ENCODE measurements at regions not wholly inside any gene's neighbourhood (a gene's known extent, or its start where the extent isn't known, plus 50 kb on each side); places are given as distances from the start of the nearest gene placed in this dataset.

DNA sequence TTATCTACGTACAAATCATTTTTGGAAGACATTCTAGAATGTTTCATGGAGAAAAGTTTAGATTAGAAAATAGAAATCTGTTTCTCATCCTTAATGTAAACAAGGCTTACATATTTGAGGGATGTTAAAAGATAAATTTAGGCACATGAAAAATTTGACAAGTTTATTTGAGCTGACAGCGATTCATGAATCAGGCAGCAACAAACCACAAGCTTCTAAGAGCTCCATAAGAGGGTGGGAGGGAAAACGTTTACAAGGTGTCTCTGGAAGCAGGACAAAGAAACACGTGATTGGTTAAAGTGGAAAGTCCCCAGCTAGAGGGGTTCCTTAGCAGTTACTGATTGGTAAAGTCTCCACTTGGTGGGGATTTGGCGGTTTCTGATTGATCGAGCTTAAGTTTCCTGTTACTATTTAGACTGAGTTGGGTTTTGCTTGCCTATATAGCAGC lies 228.9 kb upstream of the PITRM1 start:
- H3K9me3 ChIP-seq (ENCODE audit: control insufficient read depth in 1 of 2, low read length in 2 of 2) = no peaks in the 10 kb centered on the region
- peaks cover 0 to 2% of the 10 kb centered on the region in 2 donors for H3K27me3 ChIP-seq (ENCODE audit: control insufficient read depth in 1 of 2, insufficient read depth in 2 of 2, low read length in 2 of 2)
- H3K4me1 ChIP-seq (ENCODE audit: control insufficient read depth in 1 of 2, insufficient read depth in 2 of 2, low read length in 2 of 2) = no peaks in the 10 kb centered on the region
- no peak overlapping the region for H3K27ac ChIP-seq (ENCODE audit: low read depth, low read length)
- H3K4me3 ChIP-seq (ENCODE audit: low read depth in 1 of 2, low read length in 2 of 2) = no peak overlapping the region
- no peaks in the 10 kb centered on the region for H3K36me3 ChIP-seq (ENCODE audit: control insufficient read depth in 1 of 2, insufficient read depth in 2 of 2, low read length in 2 of 2)
- no peak overlapping the region for H3K9ac ChIP-seq (ENCODE audit: low read depth in 1 of 2, low read length in 2 of 2)

DNA sequence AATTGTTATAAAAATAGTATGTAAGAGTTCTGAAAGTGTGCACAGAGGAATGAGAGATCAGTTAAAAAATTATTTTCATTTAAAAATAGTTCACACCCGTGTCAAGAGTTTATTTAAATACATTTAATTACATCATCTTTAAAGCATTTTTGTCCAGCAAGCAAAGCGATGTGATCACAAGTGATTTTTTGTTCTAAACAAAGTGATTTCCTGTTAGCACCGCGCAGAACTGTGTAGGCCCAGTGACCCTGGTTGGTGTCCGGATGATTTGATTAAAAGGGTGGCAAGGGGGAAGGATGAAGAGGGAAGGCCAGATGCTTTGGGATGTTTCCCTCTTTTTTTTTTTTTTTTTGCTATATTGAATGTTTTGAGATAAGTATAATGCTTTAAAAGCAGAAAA lies 227.8 kb upstream of the PITRM1 start:
- Histone ChIP-seq H3K9me3 (ENCODE audit: control insufficient read depth in 1 of 2, low read length in 2 of 2) (no peaks in the 10 kb centered on the region), H3K4me1 (ENCODE audit: control insufficient read depth in 1 of 2, insufficient read depth in 2 of 2, low read length in 2 of 2) (no peaks in the 10 kb centered on the region), H3K4me3 (ENCODE audit: low read depth in 1 of 2, low read length in 2 of 2) (no peak overlapping the region), H3K27ac (ENCODE audit: low read depth, low read length) (no peak overlapping the region), H3K36me3 (ENCODE audit: control insufficient read depth in 1 of 2, insufficient read depth in 2 of 2, low read length in 2 of 2) (no peaks in the 10 kb centered on the region), H3K27me3 (ENCODE audit: control insufficient read depth in 1 of 2, insufficient read depth in 2 of 2, low read length in 2 of 2) (peaks cover 0 to 3% of the 10 kb centered on the region in 2 donors), H3K9ac (ENCODE audit: low read depth in 1 of 2, low read length in 2 of 2) (no peak overlapping the region)

DNA sequence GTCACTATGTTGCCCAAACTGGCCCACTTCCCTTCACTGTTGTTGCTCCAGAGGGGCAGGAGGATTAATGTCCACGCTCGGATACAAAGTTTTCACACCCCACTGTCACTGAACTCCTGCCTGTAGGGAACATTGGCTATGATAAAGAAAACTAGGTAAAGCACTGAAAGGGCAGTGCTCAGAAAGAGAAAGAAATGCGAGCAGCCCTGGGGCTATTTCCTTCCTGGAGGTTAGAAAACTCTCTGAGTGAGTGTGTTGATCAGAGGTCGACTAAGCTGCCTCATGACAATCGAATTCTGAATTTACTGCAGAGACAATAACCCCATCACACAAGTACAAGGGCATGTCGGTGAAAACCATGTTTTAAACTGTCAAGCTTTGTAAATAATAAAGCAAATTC lies 227.2 kb upstream of the PITRM1 start:
- H3K36me3 ChIP-seq (ENCODE audit: control insufficient read depth in 1 of 2, insufficient read depth in 2 of 2, low read length in 2 of 2) = no peaks in the 10 kb centered on the region
- no peaks in the 10 kb centered on the region for H3K9me3 ChIP-seq (ENCODE audit: control insufficient read depth in 1 of 2, low read length in 2 of 2)
- H3K9ac ChIP-seq (ENCODE audit: low read depth in 1 of 2, low read length in 2 of 2) = no peak overlapping the region
- no peak overlapping the region for H3K27ac ChIP-seq (ENCODE audit: low read depth, low read length)
- H3K27me3 ChIP-seq (ENCODE audit: control insufficient read depth in 1 of 2, insufficient read depth in 2 of 2, low read length in 2 of 2) = peaks cover 0 to 3% of the 10 kb centered on the region in 2 donors
- no peaks in the 10 kb centered on the region for H3K4me1 ChIP-seq (ENCODE audit: control insufficient read depth in 1 of 2, insufficient read depth in 2 of 2, low read length in 2 of 2)
- no peak overlapping the region for H3K4me3 ChIP-seq (ENCODE audit: low read depth in 1 of 2, low read length in 2 of 2)

DNA sequence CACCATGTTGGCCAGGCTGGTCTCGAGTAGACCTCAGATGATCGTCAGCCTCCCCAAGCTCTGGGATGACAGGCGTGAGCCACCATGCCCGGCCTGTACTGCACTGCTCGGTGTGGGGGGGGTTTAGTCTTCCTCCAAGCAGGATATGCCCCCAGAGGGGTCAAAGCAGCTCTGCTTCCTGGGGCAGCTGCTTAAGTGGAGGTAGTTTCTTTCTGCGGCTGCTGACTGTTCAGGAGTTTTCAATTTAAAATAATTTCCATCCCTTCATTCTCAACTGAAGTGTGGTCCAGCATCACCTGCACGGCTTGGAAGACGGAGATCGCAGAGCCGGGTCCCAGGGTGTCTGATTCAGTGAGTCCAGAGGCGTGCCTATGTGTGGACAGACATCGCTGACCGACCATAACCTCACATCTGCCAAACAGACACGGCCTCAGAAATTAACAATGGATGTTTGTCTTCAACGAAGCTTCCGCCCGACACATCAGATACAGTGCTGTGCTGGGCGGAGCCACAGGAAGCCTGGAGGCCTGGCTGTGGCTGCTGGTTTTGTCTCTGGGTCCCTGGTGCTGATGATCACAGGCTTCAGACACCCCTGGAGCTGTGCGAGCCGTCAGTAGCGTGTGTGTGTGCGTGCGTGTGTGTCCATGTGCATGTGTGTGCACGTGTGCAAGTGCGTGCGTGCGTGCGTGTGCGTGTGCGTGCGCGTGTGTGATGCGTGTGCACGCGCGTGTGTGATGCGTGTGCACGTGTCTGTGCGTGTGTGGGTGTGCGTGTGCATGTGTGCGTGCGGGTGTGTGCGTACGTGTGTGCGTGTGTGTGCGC lies 226.5 kb upstream of the PITRM1 start:
- Histone ChIP-seq H3K4me1 (ENCODE audit: control insufficient read depth in 1 of 2, insufficient read depth in 2 of 2, low read length in 2 of 2) (no peaks in the 10 kb centered on the region), H3K9me3 (ENCODE audit: control insufficient read depth in 1 of 2, low read length in 2 of 2) (no peaks in the 10 kb centered on the region), H3K27me3 (ENCODE audit: control insufficient read depth in 1 of 2, insufficient read depth in 2 of 2, low read length in 2 of 2) (peaks cover 0 to 3% of the 10 kb centered on the region in 2 donors), H3K36me3 (ENCODE audit: control insufficient read depth in 1 of 2, insufficient read depth in 2 of 2, low read length in 2 of 2) (no peaks in the 10 kb centered on the region), H3K9ac (ENCODE audit: low read depth in 1 of 2, low read length in 2 of 2) (no peak overlapping the region), H3K27ac (ENCODE audit: low read depth, low read length) (no peak overlapping the region), H3K4me3 (ENCODE audit: low read depth in 1 of 2, low read length in 2 of 2) (no peak overlapping the region)

DNA sequence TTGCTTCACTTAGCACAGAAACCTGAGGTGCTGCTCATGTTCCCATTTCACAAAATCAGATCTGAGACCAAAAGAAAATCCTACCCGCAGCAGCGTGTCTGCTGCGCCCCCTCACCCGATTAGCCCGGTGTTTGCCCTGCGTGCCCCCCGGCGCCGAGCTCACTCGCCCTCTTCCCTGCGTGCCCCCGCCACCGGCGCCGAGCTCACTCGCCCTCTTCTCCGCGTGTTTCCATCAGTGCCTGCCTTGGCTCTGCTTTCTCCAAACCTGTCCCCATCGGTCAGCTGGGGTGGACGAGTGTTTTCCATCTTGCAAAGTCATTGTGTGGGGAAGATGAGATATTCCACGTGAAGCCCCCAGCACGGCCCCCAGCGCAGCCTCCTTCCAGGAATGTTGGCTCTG lies 225.3 kb upstream of the PITRM1 start:
- H3K4me3 ChIP-seq (ENCODE audit: low read depth in 1 of 2, low read length in 2 of 2) = no peak overlapping the region
- no peaks in the 10 kb centered on the region for H3K36me3 ChIP-seq (ENCODE audit: control insufficient read depth in 1 of 2, insufficient read depth in 2 of 2, low read length in 2 of 2)
- H3K27ac ChIP-seq (ENCODE audit: low read depth, low read length) = no peak overlapping the region
- H3K9me3 ChIP-seq (ENCODE audit: control insufficient read depth in 1 of 2, low read length in 2 of 2) = no peaks in the 10 kb centered on the region
- H3K9ac ChIP-seq (ENCODE audit: low read depth in 1 of 2, low read length in 2 of 2) = no peak overlapping the region
- peaks cover 0 to 3% of the 10 kb centered on the region in 2 donors for H3K27me3 ChIP-seq (ENCODE audit: control insufficient read depth in 1 of 2, insufficient read depth in 2 of 2, low read length in 2 of 2)
- H3K4me1 ChIP-seq (ENCODE audit: control insufficient read depth in 1 of 2, insufficient read depth in 2 of 2, low read length in 2 of 2) = no peaks in the 10 kb centered on the region

DNA sequence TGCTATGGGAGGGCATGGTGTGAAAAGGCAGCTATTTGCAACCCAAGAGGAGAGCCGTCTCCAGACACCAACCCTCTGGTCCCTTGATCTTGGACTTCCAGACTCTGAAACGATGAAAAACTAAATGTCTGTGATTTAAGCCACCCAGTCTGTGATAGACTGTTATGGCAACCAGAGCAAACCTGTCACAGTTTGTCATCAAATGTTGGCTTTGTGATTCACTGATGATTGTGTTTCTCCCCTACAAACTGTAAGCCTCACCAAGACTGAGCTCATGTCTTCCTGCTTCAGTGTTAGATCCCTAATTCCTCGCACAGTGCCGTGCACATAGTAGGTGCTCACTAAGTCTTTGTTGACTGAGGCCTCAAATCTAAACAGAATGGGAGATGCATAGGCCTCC lies 224.6 kb upstream of the PITRM1 start:
- no peaks in the 10 kb centered on the region for H3K36me3 ChIP-seq (ENCODE audit: control insufficient read depth in 1 of 2, insufficient read depth in 2 of 2, low read length in 2 of 2)
- no peaks in the 10 kb centered on the region for H3K9me3 ChIP-seq (ENCODE audit: control insufficient read depth in 1 of 2, low read length in 2 of 2)
- H3K4me1 ChIP-seq (ENCODE audit: control insufficient read depth in 1 of 2, insufficient read depth in 2 of 2, low read length in 2 of 2) = no peaks in the 10 kb centered on the region
- H3K27me3 ChIP-seq (ENCODE audit: control insufficient read depth in 1 of 2, insufficient read depth in 2 of 2, low read length in 2 of 2) = peaks cover 0 to 3% of the 10 kb centered on the region in 2 donors
- H3K4me3 ChIP-seq (ENCODE audit: low read depth in 1 of 2, low read length in 2 of 2) = no peak overlapping the region
- no peak overlapping the region for H3K9ac ChIP-seq (ENCODE audit: low read depth in 1 of 2, low read length in 2 of 2)
- H3K27ac ChIP-seq (ENCODE audit: low read depth, low read length) = no peak overlapping the region

DNA sequence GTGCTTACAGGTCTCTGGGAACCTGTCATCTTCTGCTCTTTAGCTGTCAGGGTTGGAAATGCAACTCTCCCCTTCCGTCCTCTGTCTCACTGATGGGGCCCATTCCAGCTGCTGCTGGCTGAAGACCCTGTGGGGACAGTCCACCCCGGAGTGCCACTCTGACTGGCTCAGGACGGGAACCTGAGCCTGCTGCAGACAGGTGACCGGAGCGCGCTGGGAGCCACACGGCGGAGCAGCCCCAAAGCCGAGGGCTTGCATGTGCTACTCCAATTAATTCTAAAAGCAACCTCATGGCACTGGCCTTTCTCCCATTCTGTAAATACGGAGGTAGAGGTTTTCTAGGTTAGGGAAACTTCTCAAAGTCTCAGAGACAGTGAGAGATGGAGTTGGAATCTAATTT lies 223.5 kb upstream of the PITRM1 start:
- Histone ChIP-seq H3K4me3 (ENCODE audit: low read depth in 1 of 2, low read length in 2 of 2) (no peak overlapping the region), H3K36me3 (ENCODE audit: control insufficient read depth in 1 of 2, insufficient read depth in 2 of 2, low read length in 2 of 2) (no peaks in the 10 kb centered on the region), H3K27me3 (ENCODE audit: control insufficient read depth in 1 of 2, insufficient read depth in 2 of 2, low read length in 2 of 2) (peaks cover 0 to 3% of the 10 kb centered on the region in 2 donors), H3K9me3 (ENCODE audit: control insufficient read depth in 1 of 2, low read length in 2 of 2) (no peaks in the 10 kb centered on the region), H3K27ac (ENCODE audit: low read depth, low read length) (no peak overlapping the region), H3K4me1 (ENCODE audit: control insufficient read depth in 1 of 2, insufficient read depth in 2 of 2, low read length in 2 of 2) (no peaks in the 10 kb centered on the region), H3K9ac (ENCODE audit: low read depth in 1 of 2, low read length in 2 of 2) (no peak overlapping the region)

DNA sequence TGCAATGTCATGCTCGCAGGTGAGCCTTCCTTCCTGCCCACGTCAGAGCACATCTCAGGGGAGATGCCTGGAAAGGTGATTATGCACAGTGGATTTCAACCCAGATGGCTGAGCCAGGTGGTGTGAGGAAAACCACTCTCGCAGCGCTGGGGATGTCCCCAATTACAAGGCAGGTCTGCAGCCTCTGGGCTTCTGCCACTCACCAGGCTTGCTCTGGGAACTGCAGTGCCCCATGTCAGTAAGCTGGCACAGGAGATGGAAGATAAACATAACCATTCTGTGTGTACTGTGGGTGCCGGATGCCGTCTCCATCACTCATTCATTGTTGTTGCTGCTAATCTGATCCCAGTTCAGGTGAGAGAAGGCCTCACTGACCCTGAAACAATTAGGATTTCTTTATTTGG lies 222.9 kb upstream of the PITRM1 start:
- Histone ChIP-seq H3K27me3 (ENCODE audit: control insufficient read depth in 1 of 2, insufficient read depth in 2 of 2, low read length in 2 of 2) (peaks cover 0 to 3% of the 10 kb centered on the region in 2 donors), H3K4me1 (ENCODE audit: control insufficient read depth in 1 of 2, insufficient read depth in 2 of 2, low read length in 2 of 2) (no peaks in the 10 kb centered on the region), H3K36me3 (ENCODE audit: control insufficient read depth in 1 of 2, insufficient read depth in 2 of 2, low read length in 2 of 2) (no peaks in the 10 kb centered on the region), H3K9ac (ENCODE audit: low read depth in 1 of 2, low read length in 2 of 2) (no peak overlapping the region), H3K4me3 (ENCODE audit: low read depth in 1 of 2, low read length in 2 of 2) (no peak overlapping the region), H3K27ac (ENCODE audit: low read depth, low read length) (no peak overlapping the region), H3K9me3 (ENCODE audit: control insufficient read depth in 1 of 2, low read length in 2 of 2) (no peaks in the 10 kb centered on the region)

DNA sequence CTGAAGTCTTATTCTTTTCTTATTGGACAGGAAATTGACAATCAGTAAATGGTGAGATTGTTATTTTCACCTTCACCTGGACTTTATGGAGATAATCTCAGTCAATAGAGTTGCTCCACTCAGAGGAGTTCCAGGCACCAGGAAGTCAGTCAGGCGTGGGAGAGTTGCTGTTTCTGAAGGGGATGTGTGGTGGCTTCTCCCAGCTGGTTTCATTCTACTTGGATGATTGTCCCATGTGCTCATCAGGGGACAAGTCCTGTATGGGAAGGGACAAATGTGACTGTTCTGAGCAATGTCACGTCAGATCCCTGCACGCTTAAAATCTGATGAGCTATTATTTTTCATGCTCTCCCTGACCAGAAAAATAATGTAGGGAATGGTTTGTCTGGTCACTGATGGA lies 222.5 kb upstream of the PITRM1 start:
- Histone ChIP-seq H3K36me3 (ENCODE audit: control insufficient read depth in 1 of 2, insufficient read depth in 2 of 2, low read length in 2 of 2) (no peaks in the 10 kb centered on the region), H3K27ac (ENCODE audit: low read depth, low read length) (no peak overlapping the region), H3K4me3 (ENCODE audit: low read depth in 1 of 2, low read length in 2 of 2) (no peak overlapping the region), H3K9me3 (ENCODE audit: control insufficient read depth in 1 of 2, low read length in 2 of 2) (no peaks in the 10 kb centered on the region), H3K9ac (ENCODE audit: low read depth in 1 of 2, low read length in 2 of 2) (no peak overlapping the region), H3K4me1 (ENCODE audit: control insufficient read depth in 1 of 2, insufficient read depth in 2 of 2, low read length in 2 of 2) (no peaks in the 10 kb centered on the region), H3K27me3 (ENCODE audit: control insufficient read depth in 1 of 2, insufficient read depth in 2 of 2, low read length in 2 of 2) (peaks cover 0 to 3% of the 10 kb centered on the region in 2 donors)

DNA sequence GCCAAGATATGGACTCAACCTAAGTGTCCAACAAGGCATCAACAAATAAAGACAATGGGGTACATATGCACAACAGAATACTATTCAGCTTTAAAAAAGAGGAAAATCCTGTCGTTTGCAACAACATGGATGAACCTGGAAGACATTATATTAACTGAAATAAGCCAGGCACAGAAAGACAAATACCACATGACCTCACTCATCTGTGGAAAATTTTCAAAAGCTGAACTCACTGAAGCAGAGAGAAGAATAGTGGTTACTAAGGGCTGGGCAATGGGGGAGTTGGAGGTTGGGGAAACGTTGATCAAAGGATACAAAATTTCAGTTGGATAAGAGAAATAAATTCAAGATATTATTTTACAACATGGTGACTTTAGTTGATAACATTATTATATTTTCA lies 221.4 kb upstream of the PITRM1 start:
- Histone ChIP-seq H3K4me1 (ENCODE audit: control insufficient read depth in 1 of 2, insufficient read depth in 2 of 2, low read length in 2 of 2) (no peaks in the 10 kb centered on the region), H3K36me3 (ENCODE audit: control insufficient read depth in 1 of 2, insufficient read depth in 2 of 2, low read length in 2 of 2) (no peaks in the 10 kb centered on the region), H3K27ac (ENCODE audit: low read depth, low read length) (no peak overlapping the region), H3K9ac (ENCODE audit: low read depth in 1 of 2, low read length in 2 of 2) (no peak overlapping the region), H3K27me3 (ENCODE audit: control insufficient read depth in 1 of 2, insufficient read depth in 2 of 2, low read length in 2 of 2) (peaks cover 0 to 3% of the 10 kb centered on the region in 2 donors), H3K9me3 (ENCODE audit: control insufficient read depth in 1 of 2, low read length in 2 of 2) (no peaks in the 10 kb centered on the region), H3K4me3 (ENCODE audit: low read depth in 1 of 2, low read length in 2 of 2) (no peak overlapping the region)

Measured in duodenal mucosa (tissue), 2 donors.